Panc1 (cell line): ENCODE measurements at regions not wholly inside any gene's neighbourhood (a gene's known extent, or its start where the extent isn't known, plus 50 kb on each side); places are given as distances from the start of the nearest gene placed in this dataset.

ENCODE experiments used
- ATAC-seq: fragments of 200-7000 bp; cut with Tn5 transposase; 2 replicates; pipeline ENCODE4 v1.9.1; 2020; ENCODE audit warnings: mild to moderate bottlenecking, moderate library complexity
- BruUV-seq: library from RNA; stranded (reverse); fragments of 400-500 nt; replicated peaks from 2 replicates; lab custom pipeline; 2021; lab: Mats Ljungman, UMichigan
- CTCF ChIA-PET: fragments of 300-600 bp; sonication (Branson Sonifier 250); formaldehyde crosslinking; loops from one replicate; lab custom pipeline; 2022; ENCODE audit warnings: antibody characterized with exemption; lab: Charles Lee
- POLR2A ChIA-PET: fragments of 300-600 bp; sonication (Branson Sonifier 250); formaldehyde crosslinking; loops from one replicate; lab custom pipeline; 2022; ENCODE audit warnings: antibody characterized with exemption; lab: Charles Lee
- DNase-seq: peaks from one replicate; pipeline ENCODE4 v3.0.0-alpha.2; 2010; ENCODE audit warnings: low read depth, low spot score
- H3K27ac ChIP-seq: 2 replicates; pipeline ENCODE4 v1.5.1; 2011; ENCODE audit warnings: mild to moderate bottlenecking, low read length, inconsistent platforms
- H3K27me3 ChIP-seq: fragments of 200-500 bp; sonication (Bioruptor generic); 2 replicates; pipeline ENCODE4 v1.6.0; 2014; ENCODE audit warnings: low read length, inconsistent platforms; ENCODE audit not compliant: control insufficient read depth, insufficient read depth
- H3K36me3 ChIP-seq: fragments of 200-500 bp; sonication (Bioruptor generic); 2 replicates; pipeline ENCODE4 v1.5.1; 2014; ENCODE audit warnings: inconsistent platforms, mild to moderate bottlenecking, low read length, moderate library complexity; ENCODE audit not compliant: control insufficient read depth, insufficient read depth
- H3K4me1 ChIP-seq: 2 replicates; pipeline ENCODE4 v1.5.1; 2011; ENCODE audit warnings: inconsistent platforms, mild to moderate bottlenecking, low read length, moderate library complexity; ENCODE audit not compliant: control insufficient read depth, insufficient read depth
- H3K4me3 ChIP-seq, 2 experiments: 2 replicates each; pipeline ENCODE4 v1.5.1; 2011 to 2012; ENCODE audit warnings: low read depth in 2 of 2, low read length in 2 of 2, mild to moderate bottlenecking in 2 of 2, inconsistent platforms in 1 of 2, moderate library complexity in 1 of 2
- H3K9me3 ChIP-seq: fragments of 200-500 bp; sonication (Bioruptor generic); 2 replicates; pipeline ENCODE4 v1.5.1; 2014; ENCODE audit warnings: low read depth, mild to moderate bottlenecking, inconsistent platforms, low read length, moderate library complexity; ENCODE audit not compliant: control insufficient read depth, insufficient read depth
- CTCF ChIP-seq: fragments of 450-650 bp; IDR thresholded peaks from 2 replicates; pipeline ENCODE4 v1.5.1; 2017; ENCODE audit warnings: mild to moderate bottlenecking
- POLR2AphosphoS5 ChIP-seq: IDR thresholded peaks from 2 replicates; pipeline ENCODE4 v1.6.1; 2012; ENCODE audit warnings: mild to moderate bottlenecking, low read depth, low read length, moderate library complexity
- SIN3A ChIP-seq: IDR thresholded peaks from 2 replicates; pipeline ENCODE4 v1.6.1; 2012; ENCODE audit warnings: low read depth, mild to moderate bottlenecking, low read length, moderate library complexity, borderline replicate concordance; ENCODE audit not compliant: insufficient read depth
- TCF7L2 ChIP-seq: IDR thresholded peaks from 2 replicates; pipeline ENCODE4 v1.6.1; 2011; ENCODE audit warnings: mild to moderate bottlenecking, low read depth, low read length, inconsistent platforms
- in situ Hi-C: cut with HindIII; loops from 2 replicates; pipeline ENCODE4 v1.10.0; 2016; ENCODE audit warnings: low sequenced_read_pairs, low pct_unique_long_range_greater_than_20kb
- intact Hi-C: fragments of 100-400 bp; cut with micrococcal nuclease; formaldehyde crosslinking; loops from one replicate; pipeline ENCODE4 v1.10.0; 2022; ENCODE audit not compliant: unreplicated experiment
- TF ChIP-seq, protein P1 (sequence below), 2 experiments: IDR thresholded peaks; 2 replicates each; pipeline ENCODE4 v1.6.1; 2011 to 2012; ENCODE audit warnings: low read depth in 2 of 2, control low read depth in 1 of 2, low read length in 1 of 2, mild to moderate bottlenecking in 1 of 2, moderate library complexity in 1 of 2; ENCODE audit not compliant: insufficient read depth in 1 of 2

GRCh38 chr13:85141401-85141800 is 657.8 kb downstream of the SLITRK6 start:
- Histone ChIP-seq H3K9me3 (no peaks in the 10 kb centered on the region), H3K27me3 (no peaks in the 10 kb centered on the region), H3K36me3 (no peaks in the 10 kb centered on the region), H3K4me1 (no peaks in the 10 kb centered on the region), H3K4me3 (no peak overlapping the region), H3K27ac (no peak overlapping the region)
- ChIA-PET CTCF (no interaction called here), POLR2A (no interaction called here)
- intact Hi-C loops (no loop called here), in situ Hi-C loops (no loop called here)
- no TSS peak for BruUV-seq
- no peak for DNase-seq
- TF ChIP-seq SIN3A (no peak), POLR2AphosphoS5 (no peak), TCF7L2 (no peak), CTCF (no peak)
- TF ChIP-seq, protein P1, sequence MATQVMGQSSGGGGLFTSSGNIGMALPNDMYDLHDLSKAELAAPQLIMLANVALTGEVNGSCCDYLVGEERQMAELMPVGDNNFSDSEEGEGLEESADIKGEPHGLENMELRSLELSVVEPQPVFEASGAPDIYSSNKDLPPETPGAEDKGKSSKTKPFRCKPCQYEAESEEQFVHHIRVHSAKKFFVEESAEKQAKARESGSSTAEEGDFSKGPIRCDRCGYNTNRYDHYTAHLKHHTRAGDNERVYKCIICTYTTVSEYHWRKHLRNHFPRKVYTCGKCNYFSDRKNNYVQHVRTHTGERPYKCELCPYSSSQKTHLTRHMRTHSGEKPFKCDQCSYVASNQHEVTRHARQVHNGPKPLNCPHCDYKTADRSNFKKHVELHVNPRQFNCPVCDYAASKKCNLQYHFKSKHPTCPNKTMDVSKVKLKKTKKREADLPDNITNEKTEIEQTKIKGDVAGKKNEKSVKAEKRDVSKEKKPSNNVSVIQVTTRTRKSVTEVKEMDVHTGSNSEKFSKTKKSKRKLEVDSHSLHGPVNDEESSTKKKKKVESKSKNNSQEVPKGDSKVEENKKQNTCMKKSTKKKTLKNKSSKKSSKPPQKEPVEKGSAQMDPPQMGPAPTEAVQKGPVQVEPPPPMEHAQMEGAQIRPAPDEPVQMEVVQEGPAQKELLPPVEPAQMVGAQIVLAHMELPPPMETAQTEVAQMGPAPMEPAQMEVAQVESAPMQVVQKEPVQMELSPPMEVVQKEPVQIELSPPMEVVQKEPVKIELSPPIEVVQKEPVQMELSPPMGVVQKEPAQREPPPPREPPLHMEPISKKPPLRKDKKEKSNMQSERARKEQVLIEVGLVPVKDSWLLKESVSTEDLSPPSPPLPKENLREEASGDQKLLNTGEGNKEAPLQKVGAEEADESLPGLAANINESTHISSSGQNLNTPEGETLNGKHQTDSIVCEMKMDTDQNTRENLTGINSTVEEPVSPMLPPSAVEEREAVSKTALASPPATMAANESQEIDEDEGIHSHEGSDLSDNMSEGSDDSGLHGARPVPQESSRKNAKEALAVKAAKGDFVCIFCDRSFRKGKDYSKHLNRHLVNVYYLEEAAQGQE (IDR thresholded peaks at IDR 0.05; ENCODE audit: insufficient read depth in 1 of 2, low read depth in 2 of 2, low read length in 1 of 2), result no peak
- no peak for ATAC-seq

- no peaks in the 10 kb centered on the region for H3K27me3 ChIP-seq
- no peak overlapping the region for H3K27ac ChIP-seq
- BruUV-seq, result no TSS peak
- H3K4me3 ChIP-seq, result no peak overlapping the region
- H3K36me3 ChIP-seq, result no peaks in the 10 kb centered on the region
- POLR2A ChIA-PET, result no interaction called here
- intact Hi-C loops (no loop called here), in situ Hi-C loops (no loop called here)
- CTCF ChIA-PET, result no interaction called here
- DNase-seq (no peak), ATAC-seq (no peak)
- no peaks in the 10 kb centered on the region for H3K4me1 ChIP-seq
- no peaks in the 10 kb centered on the region for H3K9me3 ChIP-seq
- TF ChIP-seq, protein P1 (IDR thresholded peaks at IDR 0.05; ENCODE audit: insufficient read depth in 1 of 2, low read depth in 2 of 2, low read length in 1 of 2), result no peak
- TF ChIP-seq TCF7L2 (no peak), POLR2AphosphoS5 (no peak), CTCF (no peak), SIN3A (no peak)
Observed at GRCh38 chr13:85140192-85140591, 659.0 kb downstream of the SLITRK6 start.
